ENCODE measurements at regions not wholly inside any gene's neighbourhood (a gene's known extent, or its start where the extent isn't known, plus 50 kb on each side); places are given as distances from the start of the nearest gene placed in this dataset.

DNA sequence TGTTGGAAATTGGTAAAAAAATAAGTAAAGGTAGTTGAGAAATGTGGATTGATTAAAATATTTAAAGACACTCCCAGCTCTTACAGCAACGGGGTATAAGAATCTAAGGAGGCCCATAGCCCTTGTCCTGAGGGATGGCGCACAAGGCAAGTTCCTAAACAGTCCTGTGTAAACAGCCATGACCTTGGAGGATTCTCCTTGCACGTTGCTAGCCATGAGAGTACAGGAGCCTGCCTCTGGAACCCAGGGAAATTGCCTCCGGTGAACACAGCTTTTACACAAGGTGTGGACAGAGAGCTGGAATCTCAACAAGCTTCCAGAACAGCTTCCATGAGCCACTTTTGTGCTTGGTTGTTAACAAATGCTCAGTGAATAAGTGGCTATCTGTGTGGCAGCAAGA, 378.2 kb downstream of the FOXO1 start:
- no peaks in the 10 kb centered on the region for H3K9me3 Mint-ChIP-seq
- no peaks in the 10 kb centered on the region for H3K36me3 Mint-ChIP-seq (ENCODE audit: insufficient read depth)
- ATAC-seq (replicated peaks; ENCODE audit: extremely low read depth, poor library complexity, severe bottlenecking) (no peak), DNase-seq (ENCODE audit: low spot score in 2 of 2) (no peak)
- H3K4me1 Mint-ChIP-seq = no peaks in the 10 kb centered on the region
- H3K4me3 Mint-ChIP-seq = no peak overlapping the region
- H3K27me3 Mint-ChIP-seq = no peaks in the 10 kb centered on the region
- no peak overlapping the region for H3K27ac Mint-ChIP-seq (ENCODE audit: low read depth)

DNA sequence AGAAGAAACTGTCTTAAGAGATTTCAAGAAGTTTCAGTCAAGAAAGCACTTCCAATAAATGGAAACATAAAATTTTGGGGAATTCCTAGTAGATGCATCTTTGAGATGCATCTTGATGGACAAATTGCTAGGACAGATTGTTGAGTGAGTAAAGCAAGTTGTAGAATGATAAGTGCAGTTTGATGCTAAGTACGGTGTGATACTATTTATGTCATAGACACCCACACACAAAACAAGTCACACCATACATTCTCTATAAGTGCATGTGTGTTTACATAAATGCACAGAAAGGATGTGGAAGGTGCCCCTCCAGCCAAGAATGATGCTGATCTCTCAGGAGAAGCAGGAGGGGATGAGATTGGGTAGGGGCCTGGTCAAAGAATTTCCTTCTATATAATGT, 375.7 kb downstream of the FOXO1 start:
- DNase-seq (ENCODE audit: low spot score in 2 of 2) (no peak), ATAC-seq (replicated peaks; ENCODE audit: extremely low read depth, poor library complexity, severe bottlenecking) (no peak)
- peaks cover 1% of the 10 kb centered on the region for H3K9me3 Mint-ChIP-seq
- H3K4me3 Mint-ChIP-seq = no peak overlapping the region
- H3K27me3 Mint-ChIP-seq = no peaks in the 10 kb centered on the region
- H3K27ac Mint-ChIP-seq (ENCODE audit: low read depth) = no peak overlapping the region
- H3K4me1 Mint-ChIP-seq = no peaks in the 10 kb centered on the region
- H3K36me3 Mint-ChIP-seq (ENCODE audit: insufficient read depth) = peaks cover 2% of the 10 kb centered on the region

DNA sequence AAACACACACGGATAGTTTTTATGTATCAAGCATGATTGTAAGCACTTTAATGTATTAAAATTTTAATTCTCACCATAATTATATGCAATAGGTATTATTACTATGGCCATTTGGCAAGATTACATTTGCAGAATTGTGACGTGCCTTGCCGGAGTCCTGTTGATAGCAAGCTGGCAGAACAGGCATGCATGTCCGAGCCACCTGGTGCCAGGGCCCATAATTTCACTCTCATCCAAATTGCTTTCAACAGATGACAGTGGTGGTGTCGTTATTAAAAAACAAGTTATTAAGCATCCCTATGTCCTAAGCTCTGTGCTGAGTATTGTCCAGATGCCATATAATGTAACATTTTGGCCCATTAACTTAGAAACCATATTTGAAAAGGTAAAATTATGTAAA, 374.3 kb downstream of the FOXO1 start:
- no peak overlapping the region for H3K4me3 Mint-ChIP-seq
- no peak overlapping the region for H3K27ac Mint-ChIP-seq (ENCODE audit: low read depth)
- ATAC-seq (replicated peaks; ENCODE audit: extremely low read depth, poor library complexity, severe bottlenecking) = no peak
- peaks cover 2% of the 10 kb centered on the region for H3K36me3 Mint-ChIP-seq (ENCODE audit: insufficient read depth)
- no peaks in the 10 kb centered on the region for H3K4me1 Mint-ChIP-seq
- peaks cover 6% of the 10 kb centered on the region for H3K9me3 Mint-ChIP-seq
- no peak for DNase-seq (ENCODE audit: low spot score in 2 of 2)
- H3K27me3 Mint-ChIP-seq = no peaks in the 10 kb centered on the region

DNA sequence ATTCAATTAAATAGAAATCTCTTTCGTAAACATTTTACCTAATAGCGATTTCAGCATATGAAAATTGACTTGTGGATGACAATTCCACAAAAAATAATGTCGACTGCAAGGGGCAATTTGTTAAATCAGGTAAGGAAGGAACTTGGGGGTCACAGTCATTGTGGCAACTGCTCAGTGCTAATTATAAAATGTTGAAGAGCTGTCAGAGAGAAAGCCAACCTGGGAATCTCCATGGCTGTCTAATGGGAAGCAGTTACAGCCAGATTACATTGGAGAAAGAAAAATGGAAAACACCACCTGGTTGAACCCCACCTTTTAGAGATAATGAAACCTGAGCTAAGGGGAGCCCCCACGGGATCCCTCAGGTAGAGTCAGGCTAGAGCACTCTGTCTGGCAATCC, 373.9 kb downstream of the FOXO1 start:
- Mint-ChIP-seq H3K27ac (ENCODE audit: low read depth) (no peak overlapping the region), H3K27me3 (no peaks in the 10 kb centered on the region), H3K36me3 (ENCODE audit: insufficient read depth) (peaks cover 2% of the 10 kb centered on the region), H3K9me3 (peaks cover 6% of the 10 kb centered on the region), H3K4me3 (no peak overlapping the region), H3K4me1 (no peaks in the 10 kb centered on the region)
- ATAC-seq (replicated peaks; ENCODE audit: extremely low read depth, poor library complexity, severe bottlenecking) = no peak
- DNase-seq (ENCODE audit: low spot score in 2 of 2) = no peak

DNA sequence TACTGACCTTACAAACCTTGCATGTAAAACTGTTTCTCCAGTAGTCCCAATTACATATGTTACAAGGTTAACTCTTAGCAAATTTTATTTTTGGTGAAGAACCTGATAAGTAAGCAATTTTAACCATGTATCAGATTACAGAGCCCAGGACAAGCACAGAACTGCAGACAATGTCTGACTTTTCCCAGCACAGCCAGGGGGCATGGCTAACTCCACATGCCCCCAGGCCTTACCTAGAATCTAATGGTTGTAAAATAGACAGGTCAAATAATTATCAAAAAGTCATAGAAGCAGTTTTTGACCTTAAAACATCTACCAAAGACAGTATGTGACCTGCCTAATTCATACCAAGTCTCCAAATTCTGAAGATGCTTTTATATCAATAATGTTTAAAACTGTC, 364.1 kb downstream of the FOXO1 start:
- ATAC-seq (replicated peaks; ENCODE audit: extremely low read depth, poor library complexity, severe bottlenecking) = no peak
- Mint-ChIP-seq H3K27ac (ENCODE audit: low read depth) (no peak overlapping the region), H3K36me3 (ENCODE audit: insufficient read depth) (no peaks in the 10 kb centered on the region), H3K4me1 (no peaks in the 10 kb centered on the region), H3K4me3 (no peak overlapping the region), H3K9me3 (peaks cover 20% of the 10 kb centered on the region), H3K27me3 (no peaks in the 10 kb centered on the region)
- DNase-seq (ENCODE audit: low spot score in 2 of 2) = no peak

DNA sequence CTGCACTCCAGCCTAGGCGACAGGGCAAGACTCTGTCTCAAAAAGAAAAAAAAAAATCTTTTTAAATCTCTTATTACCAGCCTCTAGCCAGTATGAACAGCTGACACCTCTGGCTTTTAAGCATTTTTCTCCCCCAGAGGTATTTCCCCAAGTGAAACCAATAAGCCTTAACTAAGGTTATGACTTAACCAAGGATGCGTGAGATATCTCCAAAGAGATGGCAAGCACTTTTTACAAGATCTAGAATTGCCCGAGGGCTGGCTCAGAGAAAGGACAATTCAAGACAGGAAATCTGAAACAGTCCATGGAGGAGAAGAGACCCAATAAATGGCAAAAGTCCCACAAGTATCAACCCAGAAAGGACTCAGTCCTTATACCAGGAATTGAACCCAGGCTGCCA, 362.1 kb downstream of the FOXO1 start:
- no peaks in the 10 kb centered on the region for H3K27me3 Mint-ChIP-seq
- H3K4me3 Mint-ChIP-seq = no peak overlapping the region
- peaks cover 1% of the 10 kb centered on the region for H3K36me3 Mint-ChIP-seq (ENCODE audit: insufficient read depth)
- no peak for DNase-seq (ENCODE audit: low spot score in 2 of 2)
- no peak for ATAC-seq (replicated peaks; ENCODE audit: extremely low read depth, poor library complexity, severe bottlenecking)
- no peaks in the 10 kb centered on the region for H3K4me1 Mint-ChIP-seq
- peaks cover 20% of the 10 kb centered on the region for H3K9me3 Mint-ChIP-seq
- H3K27ac Mint-ChIP-seq (ENCODE audit: low read depth) = no peak overlapping the region

DNA sequence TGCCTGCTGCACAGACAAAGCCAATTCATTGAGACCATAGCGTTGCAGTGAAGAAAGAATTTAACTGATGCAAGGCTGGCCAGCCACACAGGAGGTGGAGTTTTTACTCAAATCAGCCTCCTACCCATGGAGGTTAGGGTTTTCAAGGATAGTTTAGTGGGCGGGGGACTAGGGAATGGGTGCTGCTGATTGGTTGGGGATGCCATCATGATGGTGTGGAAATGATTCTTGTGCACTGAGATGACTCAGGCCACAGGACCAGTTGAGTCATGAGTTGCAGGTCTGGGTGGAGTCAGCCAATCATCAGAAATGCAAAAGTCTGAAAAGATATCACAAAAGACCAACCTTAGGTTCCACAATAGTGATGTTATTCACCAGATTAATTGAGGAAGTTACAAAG, 359.6 kb downstream of the FOXO1 start:
- Mint-ChIP-seq H3K27me3 (no peaks in the 10 kb centered on the region), H3K36me3 (ENCODE audit: insufficient read depth) (peaks cover 1% of the 10 kb centered on the region), H3K4me3 (no peak overlapping the region), H3K27ac (ENCODE audit: low read depth) (no peak overlapping the region), H3K9me3 (peaks cover 14% of the 10 kb centered on the region), H3K4me1 (no peaks in the 10 kb centered on the region)
- ATAC-seq (replicated peaks; ENCODE audit: extremely low read depth, poor library complexity, severe bottlenecking) = no peak
- no peak for DNase-seq (ENCODE audit: low spot score in 2 of 2)

DNA sequence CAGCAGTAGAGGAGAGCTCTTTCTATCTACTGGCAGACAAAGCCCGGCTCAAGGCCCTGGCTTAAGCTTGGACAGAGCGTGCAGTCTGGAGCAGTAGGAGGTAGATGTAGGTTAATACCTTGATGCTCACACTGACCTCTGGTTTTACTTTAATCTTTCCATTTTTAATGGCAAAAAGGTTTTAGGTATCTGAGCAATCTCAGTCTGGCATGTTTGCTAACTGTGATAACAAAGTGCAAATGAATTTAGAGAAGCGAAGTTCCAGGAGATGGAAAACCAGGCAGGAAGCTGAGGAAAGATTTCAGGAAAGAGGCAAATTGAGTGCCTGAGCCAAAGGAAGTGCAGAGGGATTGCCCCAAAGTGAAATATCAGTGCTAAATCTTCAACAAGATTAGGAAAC, 356.6 kb downstream of the FOXO1 start:
- Mint-ChIP-seq H3K27me3 (no peaks in the 10 kb centered on the region), H3K9me3 (peaks cover 5% of the 10 kb centered on the region), H3K27ac (ENCODE audit: low read depth) (no peak overlapping the region), H3K36me3 (ENCODE audit: insufficient read depth) (peaks cover 1% of the 10 kb centered on the region), H3K4me3 (no peak overlapping the region), H3K4me1 (peaks cover 11% of the 10 kb centered on the region)
- ATAC-seq (replicated peaks; ENCODE audit: extremely low read depth, poor library complexity, severe bottlenecking) (no peak), DNase-seq (ENCODE audit: low spot score in 2 of 2) (no peak)

DNA sequence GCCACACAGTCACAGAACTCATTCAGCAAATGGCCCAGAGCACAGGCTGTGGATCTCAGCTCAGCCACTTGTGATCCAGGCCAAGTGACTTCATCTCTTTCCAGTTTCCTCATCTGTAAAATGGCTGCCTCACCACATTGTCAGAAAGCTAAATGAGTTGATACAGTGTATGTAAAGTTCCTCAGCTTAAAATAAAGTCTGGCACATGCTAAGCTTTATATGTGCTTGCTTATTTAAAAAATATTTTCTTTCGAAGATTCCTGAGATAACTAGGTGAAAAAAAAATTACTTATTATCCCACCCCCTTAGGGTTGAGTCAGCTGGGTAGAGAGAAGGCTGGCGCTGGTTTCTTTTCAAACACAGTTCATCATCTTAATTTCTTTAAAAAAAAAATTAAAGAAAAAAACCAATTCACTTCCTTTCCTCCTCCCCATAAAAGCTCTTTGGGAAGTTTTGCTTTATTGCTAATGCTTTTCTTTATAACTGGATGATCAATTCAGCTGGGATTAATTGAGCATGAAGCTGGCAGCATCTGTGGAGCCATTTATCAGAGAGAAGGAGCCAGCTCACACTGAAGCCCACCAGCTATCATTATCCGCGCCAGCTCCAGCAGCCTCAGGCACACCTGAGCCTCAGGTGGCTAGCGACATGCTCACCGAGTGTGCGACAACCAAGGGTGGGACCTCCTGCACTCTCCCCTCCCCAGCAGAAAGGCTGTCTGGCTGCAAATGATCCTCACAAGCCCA, 354.9 kb downstream of the FOXO1 start:
- Mint-ChIP-seq H3K9me3 (no peaks in the 10 kb centered on the region), H3K4me1 (peaks cover 28% of the 10 kb centered on the region), H3K27ac (ENCODE audit: low read depth) (no peak overlapping the region), H3K36me3 (ENCODE audit: insufficient read depth) (peaks cover 1% of the 10 kb centered on the region), H3K27me3 (no peaks in the 10 kb centered on the region), H3K4me3 (no peak overlapping the region)
- no peak for ATAC-seq (replicated peaks; ENCODE audit: extremely low read depth, poor library complexity, severe bottlenecking)
- no peak for DNase-seq (ENCODE audit: low spot score in 2 of 2)

DNA sequence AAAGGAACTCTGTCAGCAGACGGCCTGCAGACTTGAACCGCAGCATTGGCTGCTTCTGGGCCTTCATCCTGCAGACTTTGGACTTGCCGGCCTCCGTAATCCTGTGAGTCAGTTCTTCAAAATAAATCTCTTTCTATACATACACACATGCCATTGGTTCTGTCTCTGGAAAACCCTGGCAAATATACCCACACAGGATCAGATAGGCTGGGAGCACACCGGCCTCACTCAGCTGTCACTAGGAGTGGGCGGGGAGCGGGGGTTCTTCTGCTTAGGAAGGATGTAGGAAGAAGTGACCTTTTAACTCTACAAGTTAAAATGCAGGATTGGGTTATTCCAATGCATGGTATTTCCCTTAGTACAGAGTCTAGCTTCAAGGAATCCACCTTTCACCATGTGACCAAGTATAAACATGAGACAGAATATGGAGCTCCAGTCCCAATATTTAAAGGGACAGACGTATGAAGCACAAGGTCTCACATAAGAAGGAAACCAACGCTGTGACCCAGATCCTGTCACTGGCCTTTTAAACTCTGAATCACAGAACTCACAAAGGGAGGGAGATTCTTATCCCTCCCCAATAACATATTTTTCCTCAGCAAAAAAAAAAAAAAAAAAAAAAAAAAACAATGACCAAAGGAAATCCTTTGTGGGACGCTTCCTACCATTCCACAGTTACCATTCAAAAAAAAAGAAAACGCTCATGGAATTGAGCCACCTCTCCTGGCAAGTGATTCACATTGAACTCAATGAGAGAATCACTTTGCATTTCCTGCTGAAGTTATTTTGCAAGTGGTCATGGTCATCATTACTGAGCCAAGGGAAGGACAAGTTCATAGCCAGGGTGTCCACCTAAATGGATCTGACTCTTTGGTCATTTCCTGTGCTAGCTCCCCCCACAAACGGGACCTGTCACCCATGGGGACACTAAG, 352.9 kb downstream of the FOXO1 start:
- DNase-seq (ENCODE audit: low spot score in 2 of 2) (no peak), ATAC-seq (replicated peaks; ENCODE audit: extremely low read depth, poor library complexity, severe bottlenecking) (no peak)
- Mint-ChIP-seq H3K27ac (ENCODE audit: low read depth) (peak overlapping the region; percentile 27), H3K9me3 (no peaks in the 10 kb centered on the region), H3K27me3 (no peaks in the 10 kb centered on the region), H3K4me1 (peaks cover 32% of the 10 kb centered on the region), H3K4me3 (no peak overlapping the region), H3K36me3 (ENCODE audit: insufficient read depth) (peaks cover 1% of the 10 kb centered on the region)

DNA sequence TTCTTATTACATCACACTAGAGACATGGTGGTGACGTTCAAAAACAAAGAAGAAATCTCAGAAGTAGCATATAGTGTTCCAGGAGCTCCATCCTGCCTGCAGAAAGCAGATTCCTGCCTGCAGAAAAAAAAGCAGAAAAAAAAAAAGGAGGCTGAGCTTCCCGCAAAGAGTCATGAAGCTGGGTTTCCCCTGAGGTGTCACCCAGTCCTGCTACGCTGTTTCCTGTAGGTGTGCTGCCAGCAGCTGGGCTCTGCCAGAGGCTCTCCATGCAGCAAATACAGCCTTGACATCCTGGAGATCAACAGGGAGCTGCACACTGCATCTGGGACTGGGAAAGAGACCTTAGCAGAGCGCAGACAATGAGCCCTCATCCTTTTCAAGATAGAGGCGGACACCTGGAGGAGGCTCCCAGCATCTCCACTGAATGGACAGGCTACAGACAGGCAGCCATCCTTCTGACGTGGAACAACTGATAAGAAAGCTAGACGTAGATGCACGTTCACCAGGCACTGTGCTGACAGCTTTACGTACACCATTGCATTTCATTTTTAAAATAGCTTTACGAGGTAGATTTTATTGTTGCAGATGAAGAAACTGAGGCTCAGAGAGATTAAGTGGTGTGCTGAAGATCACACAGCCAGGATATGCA, 350.9 kb downstream of the FOXO1 start:
- no peak overlapping the region for H3K4me3 Mint-ChIP-seq
- no peak for DNase-seq (ENCODE audit: low spot score in 2 of 2)
- peaks cover 44% of the 10 kb centered on the region for H3K4me1 Mint-ChIP-seq

DNA sequence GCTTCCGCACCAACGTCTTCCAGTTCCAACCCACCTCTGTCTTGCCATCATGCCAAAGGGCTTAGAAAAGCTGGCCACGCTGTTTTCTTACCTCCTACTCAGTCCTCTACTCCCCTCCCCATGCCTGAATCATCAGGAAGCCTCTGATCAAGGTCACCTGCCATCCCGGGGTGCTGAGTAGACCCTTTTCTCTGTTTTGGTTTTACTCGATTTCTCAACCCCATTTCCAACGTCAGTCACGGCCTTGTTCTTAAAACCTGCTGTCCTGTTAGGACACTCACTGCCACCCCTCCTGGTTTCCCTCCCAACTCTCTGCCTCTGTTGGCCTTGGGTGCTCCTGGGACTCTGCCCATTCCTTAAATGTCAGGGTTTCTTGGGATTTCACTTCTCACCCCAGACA, 350.1 kb downstream of the FOXO1 start:
- H3K36me3 Mint-ChIP-seq (ENCODE audit: insufficient read depth) = peaks cover 1% of the 10 kb centered on the region
- peaks cover 45% of the 10 kb centered on the region for H3K4me1 Mint-ChIP-seq
- no peak overlapping the region for H3K4me3 Mint-ChIP-seq
- H3K9me3 Mint-ChIP-seq = no peaks in the 10 kb centered on the region
- no peak for ATAC-seq (replicated peaks; ENCODE audit: extremely low read depth, poor library complexity, severe bottlenecking)
- H3K27me3 Mint-ChIP-seq = no peaks in the 10 kb centered on the region
- DNase-seq (ENCODE audit: low spot score in 2 of 2) = no peak
- H3K27ac Mint-ChIP-seq (ENCODE audit: low read depth) = peak overlapping the region; percentile 81

More for the DNA sequence above, 350.9 kb downstream of the FOXO1 start:
- ATAC-seq (replicated peaks; ENCODE audit: extremely low read depth, poor library complexity, severe bottlenecking) = peak; percentile 82
- H3K36me3 Mint-ChIP-seq (ENCODE audit: insufficient read depth) = no peaks in the 10 kb centered on the region
- no peaks in the 10 kb centered on the region for H3K9me3 Mint-ChIP-seq
- no peaks in the 10 kb centered on the region for H3K27me3 Mint-ChIP-seq
- peak overlapping the region; percentile 60 for H3K27ac Mint-ChIP-seq (ENCODE audit: low read depth)

Data from central memory CD8-positive, alpha-beta T cell (primary cell).